GM23338 (cell line): ENCODE measurements at regions not wholly inside any gene's neighbourhood (a gene's known extent, or its start where the extent isn't known, plus 50 kb on each side); places are given as distances from the start of the nearest gene placed in this dataset.

Experiments used
- ATAC-seq: fragments of 200-7000 bp; cut with Tn5 transposase; 3 replicates; pipeline ENCODE4 v1.9.1; 2020
- DNase-seq: peaks from one replicate; pipeline ENCODE4 v3.0.0-alpha.2; 2015; ENCODE audit warnings: low spot score
- H2AFZ ChIP-seq: fragments of 200-600 bp; sonication (generic); 2 replicates; pipeline ENCODE4 v1.8.0; 2016; ENCODE audit warnings: antibody characterized with exemption, mild to moderate bottlenecking, moderate library complexity
- H3F3A ChIP-seq: fragments of 200-600 bp; sonication (generic); replicated peaks from 2 replicates; pipeline ENCODE4 v1.8.0; 2017; ENCODE audit warnings: antibody characterized with exemption, mixed run types, low read depth
- H3K27ac ChIP-seq: fragments of 200-600 bp; sonication (generic); 2 replicates; pipeline ENCODE4 v1.6.1; 2016; ENCODE audit warnings: low read depth
- H3K27me3 ChIP-seq: fragments of 200-600 bp; sonication (generic); 2 replicates; pipeline ENCODE4 v1.8.0; 2016; ENCODE audit warnings: mild to moderate bottlenecking, mixed run types, moderate library complexity; ENCODE audit not compliant: insufficient read depth
- H3K36me3 ChIP-seq: fragments of 200-600 bp; sonication (generic); 2 replicates; pipeline ENCODE4 v1.8.0; 2016; ENCODE audit warnings: mild to moderate bottlenecking; ENCODE audit not compliant: insufficient read depth
- H3K4me1 ChIP-seq: fragments of 200-600 bp; sonication (generic); 2 replicates; pipeline ENCODE4 v1.8.0; 2016; ENCODE audit warnings: mild to moderate bottlenecking, moderate library complexity; ENCODE audit not compliant: insufficient read depth
- H3K4me2 ChIP-seq: fragments of 200-600 bp; sonication (generic); 2 replicates; pipeline ENCODE4 v1.7.1; 2017; ENCODE audit warnings: mixed run types
- H3K4me3 ChIP-seq: fragments of 200-600 bp; sonication (generic); 2 replicates; pipeline ENCODE4 v1.6.1; 2016; ENCODE audit warnings: mixed run types
- H3K79me2 ChIP-seq: fragments of 200-600 bp; sonication (generic); replicated peaks from 2 replicates; pipeline ENCODE4 v1.8.0; 2017; ENCODE audit warnings: mild to moderate bottlenecking; ENCODE audit not compliant: insufficient read depth
- H3K9me2 ChIP-seq: fragments of 200-600 bp; sonication (generic); 2 replicates; pipeline ENCODE4 v1.8.0; 2017; ENCODE audit not compliant: insufficient read depth
- H4K20me1 ChIP-seq: fragments of 200-600 bp; sonication (generic); replicated peaks from 2 replicates; pipeline ENCODE4 v1.8.0; 2017; ENCODE audit warnings: mild to moderate bottlenecking; ENCODE audit not compliant: insufficient read depth
- H3K27ac Mint-ChIP-seq: 2 replicates; pipeline ENCODE4 v1.8.0; 2020; ENCODE audit warnings: inconsistent platforms, mild to moderate bottlenecking, moderate library complexity, mixed read lengths
- H3K27me3 Mint-ChIP-seq: 3 replicates; pipeline ENCODE4 v1.8.0; 2022; ENCODE audit warnings: low read depth, mild to moderate bottlenecking, moderate library complexity, mixed read lengths, inconsistent platforms; ENCODE audit not compliant: insufficient read depth, poor library complexity
- H3K36me3 Mint-ChIP-seq: 3 replicates; pipeline ENCODE4 v1.8.0; 2021; ENCODE audit warnings: low read depth, mild to moderate bottlenecking, inconsistent platforms, moderate library complexity, mixed read lengths
- H3K4me1 Mint-ChIP-seq: 3 replicates; pipeline ENCODE4 v1.8.0; 2020; ENCODE audit warnings: mild to moderate bottlenecking, inconsistent platforms, mixed read lengths
- H3K4me3 Mint-ChIP-seq: 3 replicates; pipeline ENCODE4 v1.8.0; 2021; ENCODE audit warnings: moderate library complexity, mild to moderate bottlenecking, inconsistent platforms, mixed read lengths
- H3K9me3 Mint-ChIP-seq: 3 replicates; pipeline ENCODE4 v1.8.0; 2020; ENCODE audit warnings: moderate library complexity, mild to moderate bottlenecking, inconsistent platforms, mixed read lengths
- CREB1 ChIP-seq: fragments of 250-450 bp; sonication (Bioruptor Pico); IDR thresholded peaks from 2 replicates; pipeline ENCODE4 v1.5.0; 2020; ENCODE audit warnings: low read depth, mild to moderate bottlenecking, moderate library complexity
- CTCF ChIP-seq, 2 experiments: fragments of 200-600 bp in 1 of 2; sonication (generic) in 1 of 2; conservative IDR thresholded peaks; 2 replicates each; pipeline versions ENCODE4 v1.5.1 to v1.6.1; 2016 to 2017; ENCODE audit warnings: antibody characterized with exemption in 2 of 2, low read depth in 2 of 2, mild to moderate bottlenecking in 2 of 2, moderate library complexity in 1 of 2
- ETS1 ChIP-seq: IDR thresholded peaks from 2 replicates; pipeline ENCODE4 v1.6.1; 2016; ENCODE audit warnings: antibody characterized with exemption
- JUNB ChIP-seq: IDR thresholded peaks from one replicate; pipeline ENCODE4 v1.6.1; 2016; ENCODE audit warnings: antibody characterized with exemption; ENCODE audit not compliant: unreplicated experiment
- NANOG ChIP-seq: IDR thresholded peaks from 2 replicates; pipeline ENCODE4 v1.6.1; 2016; ENCODE audit warnings: antibody characterized with exemption, borderline replicate concordance
- REST ChIP-seq: IDR thresholded peaks from one replicate; pipeline ENCODE4 v1.6.1; 2018; ENCODE audit warnings: antibody characterized with exemption; ENCODE audit not compliant: unreplicated experiment
- STAT1 ChIP-seq: IDR thresholded peaks from one replicate; pipeline ENCODE4 v1.6.1; 2016; ENCODE audit warnings: antibody characterized with exemption; ENCODE audit not compliant: unreplicated experiment
- ZNF331 ChIP-seq: fragments of 250-450 bp; sonication (Bioruptor Pico); IDR thresholded peaks from 2 replicates; pipeline ENCODE4 v1.5.0; 2020; ENCODE audit warnings: low read depth, mild to moderate bottlenecking, moderate library complexity

- Mint-ChIP-seq H3K27me3 (no peaks in the 10 kb centered on the region), H3K27ac (no peak overlapping the region), H3K4me1 (peaks cover 3% of the 10 kb centered on the region; the same call in 1 of the 3 replicates), H3K9me3 (no peaks in the 10 kb centered on the region), H3K36me3 (no peaks in the 10 kb centered on the region), H3K4me3 (no peak overlapping the region)
- no peak for TF ChIP-seq CREB1 (CRISPR knock-in tag)
- TF ChIP-seq STAT1: no peak
- TF ChIP-seq REST: no peak
- ATAC-seq: no peak
- no peak overlapping the region for H3K4me3 ChIP-seq
- H3K9me2 ChIP-seq: no peaks in the 10 kb centered on the region
- no peak for DNase-seq
- no peaks in the 10 kb centered on the region for H3K79me2 ChIP-seq
- no peaks in the 10 kb centered on the region for H3K36me3 ChIP-seq
- H4K20me1 ChIP-seq: no peaks in the 10 kb centered on the region
- H3K4me2 ChIP-seq: no peak overlapping the region
- no peaks in the 10 kb centered on the region for H3K27me3 ChIP-seq
- H3F3A ChIP-seq: no peaks in the 10 kb centered on the region
- H2AFZ ChIP-seq: no peak overlapping the region
- H3K27ac ChIP-seq: no peak overlapping the region
- H3K4me1 ChIP-seq: no peaks in the 10 kb centered on the region
Measured at GRCh38 chr4:158997660-158998349, 105.1 kb upstream of the RAPGEF2 start.

- Histone ChIP-seq H2AFZ (no peak overlapping the region), H3F3A (no peaks in the 10 kb centered on the region), H3K36me3 (no peaks in the 10 kb centered on the region), H3K4me3 (no peak overlapping the region), H3K27ac (no peak overlapping the region), H3K9me2 (no peaks in the 10 kb centered on the region), H3K4me2 (no peak overlapping the region), H3K4me1 (peaks cover 3% of the 10 kb centered on the region; the same call in 1 of the 2 replicates), H3K79me2 (no peaks in the 10 kb centered on the region), H4K20me1 (no peaks in the 10 kb centered on the region), H3K27me3 (no peaks in the 10 kb centered on the region)
- no peak for DNase-seq
- Mint-ChIP-seq H3K27ac (no peak overlapping the region), H3K36me3 (no peaks in the 10 kb centered on the region), H3K27me3 (no peaks in the 10 kb centered on the region), H3K4me3 (no peak overlapping the region), H3K9me3 (no peaks in the 10 kb centered on the region), H3K4me1 (peaks cover 6% of the 10 kb centered on the region)
- no peak for ATAC-seq
- TF ChIP-seq ZNF331 (no peak), NANOG (no peak), ETS1 (no peak), CTCF (conservative IDR thresholded peaks at IDR 0.05; ENCODE audit: low read depth in 2 of 2) (no peak), JUNB (no peak), REST (no peak)
Measured at GRCh38 chr4:158998624-158999023, 104.3 kb upstream of the RAPGEF2 start.
